NCI-H2081 (cell line): ENCODE measurements at regions not wholly inside any gene's neighbourhood (a gene's known extent, or its start where the extent isn't known, plus 50 kb on each side); places are given as distances from the start of the nearest gene placed in this dataset.

Experiments
- DNase-seq, 2 experiments: peaks; one replicate each; lab custom pipeline; 2025; lab: John Stamatoyannopoulos, UW

DNA sequence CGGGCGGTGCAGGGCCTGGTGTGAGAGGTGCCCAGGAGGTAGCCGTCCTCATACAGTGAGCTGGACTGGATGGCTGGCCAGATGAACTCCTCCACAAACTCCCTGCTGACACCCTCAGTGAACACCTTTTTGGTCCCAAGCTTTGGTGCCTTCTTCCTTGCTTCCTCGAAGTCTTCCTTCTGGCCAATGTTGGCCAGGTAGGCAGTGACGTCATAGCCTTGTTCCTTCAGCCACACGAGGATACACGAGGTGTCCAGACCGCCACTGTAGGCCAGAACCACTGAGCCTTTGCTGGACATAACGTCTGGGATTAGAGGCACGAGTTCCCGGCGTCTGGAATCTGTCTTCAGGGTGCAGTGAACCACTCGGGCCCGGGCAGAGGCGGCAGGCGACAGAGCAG, 206.8 kb upstream of the SP4 start:
- no peak for DNase-seq

DNA sequence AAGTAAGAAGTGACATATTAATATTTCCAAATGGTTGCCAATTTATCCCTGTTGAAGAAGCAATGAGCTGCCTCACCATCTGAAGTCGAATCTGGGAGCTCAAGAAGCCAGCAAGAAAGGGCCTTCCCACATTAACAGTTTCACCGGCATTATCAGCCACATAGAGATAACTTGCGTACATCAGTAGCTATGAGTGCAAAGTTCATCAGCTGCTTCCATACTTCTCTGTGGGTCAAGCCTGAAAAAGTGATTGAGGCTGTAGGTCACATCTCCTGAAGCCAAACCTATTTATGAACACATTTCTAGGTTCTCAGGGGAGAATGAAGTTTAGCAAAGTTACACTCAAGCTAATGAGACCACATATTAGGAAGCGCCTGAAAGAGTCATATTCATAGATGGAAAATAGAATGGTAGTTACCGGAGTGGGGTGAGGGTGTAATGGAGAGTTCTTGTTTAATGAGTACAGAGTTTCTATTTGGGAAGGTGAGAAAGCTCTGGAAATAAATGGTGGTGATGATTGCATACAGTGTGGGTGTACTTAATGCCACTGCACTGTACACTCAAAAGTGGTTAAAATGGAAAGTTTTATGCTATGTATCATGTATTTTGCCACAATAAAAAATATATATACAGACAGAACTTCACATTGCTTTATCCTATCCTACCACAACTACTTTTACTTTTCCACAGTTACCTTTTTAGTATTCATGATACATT, 189.3 kb upstream of the SP4 start:
- DNase-seq, result no peak

DNA sequence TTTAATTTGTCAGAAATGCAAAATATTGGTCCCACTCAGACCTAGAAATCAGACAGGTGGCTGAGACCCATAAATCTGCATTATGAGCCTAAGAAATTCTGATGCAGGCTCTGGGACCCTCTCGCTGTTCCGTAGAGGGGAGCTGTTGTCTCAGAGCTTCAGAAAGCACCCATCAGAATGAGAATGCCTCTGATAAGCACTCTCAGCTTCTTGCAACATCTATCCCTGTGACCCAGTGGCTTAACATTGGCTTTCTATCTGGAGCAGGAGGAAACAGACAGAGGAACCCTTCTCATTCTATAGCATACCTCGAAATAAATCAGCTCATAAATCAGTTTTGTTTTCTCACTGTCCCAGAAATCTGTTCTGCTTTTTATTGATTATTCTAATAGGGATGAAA, 184.6 kb upstream of the SP4 start:
- DNase-seq, result no peak

DNA sequence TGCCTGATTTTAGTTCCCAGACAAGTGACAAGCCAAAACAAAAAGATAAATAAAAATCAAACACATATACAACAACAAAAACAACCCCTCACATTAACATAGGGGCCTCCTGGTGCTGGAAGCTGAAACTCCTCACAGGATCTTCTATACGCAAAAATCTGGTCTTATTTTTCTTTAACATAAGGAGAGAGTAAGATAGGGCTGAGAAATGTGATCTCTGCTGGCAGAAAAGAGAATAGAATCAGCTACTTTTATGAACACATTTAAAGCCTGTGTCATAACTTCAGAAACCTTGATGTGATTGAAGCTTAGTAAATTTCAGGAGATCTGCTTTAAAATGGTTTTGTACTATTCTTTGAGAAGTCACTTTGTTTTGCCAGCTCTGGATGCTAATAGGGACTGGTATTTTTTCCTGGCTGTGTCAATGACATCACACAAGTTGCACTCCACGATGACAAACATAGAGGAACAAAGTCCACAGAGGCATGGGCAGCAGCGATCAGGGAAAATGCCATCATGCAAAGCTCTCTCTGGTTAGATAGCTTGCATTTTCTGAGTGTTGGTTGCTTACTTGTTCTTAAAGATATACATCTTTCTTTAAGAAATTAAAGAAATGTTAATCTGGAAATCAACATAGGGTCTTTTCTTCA, 176.6 kb upstream of the SP4 start:
- peak; percentile 19 to 66 for DNase-seq

DNA sequence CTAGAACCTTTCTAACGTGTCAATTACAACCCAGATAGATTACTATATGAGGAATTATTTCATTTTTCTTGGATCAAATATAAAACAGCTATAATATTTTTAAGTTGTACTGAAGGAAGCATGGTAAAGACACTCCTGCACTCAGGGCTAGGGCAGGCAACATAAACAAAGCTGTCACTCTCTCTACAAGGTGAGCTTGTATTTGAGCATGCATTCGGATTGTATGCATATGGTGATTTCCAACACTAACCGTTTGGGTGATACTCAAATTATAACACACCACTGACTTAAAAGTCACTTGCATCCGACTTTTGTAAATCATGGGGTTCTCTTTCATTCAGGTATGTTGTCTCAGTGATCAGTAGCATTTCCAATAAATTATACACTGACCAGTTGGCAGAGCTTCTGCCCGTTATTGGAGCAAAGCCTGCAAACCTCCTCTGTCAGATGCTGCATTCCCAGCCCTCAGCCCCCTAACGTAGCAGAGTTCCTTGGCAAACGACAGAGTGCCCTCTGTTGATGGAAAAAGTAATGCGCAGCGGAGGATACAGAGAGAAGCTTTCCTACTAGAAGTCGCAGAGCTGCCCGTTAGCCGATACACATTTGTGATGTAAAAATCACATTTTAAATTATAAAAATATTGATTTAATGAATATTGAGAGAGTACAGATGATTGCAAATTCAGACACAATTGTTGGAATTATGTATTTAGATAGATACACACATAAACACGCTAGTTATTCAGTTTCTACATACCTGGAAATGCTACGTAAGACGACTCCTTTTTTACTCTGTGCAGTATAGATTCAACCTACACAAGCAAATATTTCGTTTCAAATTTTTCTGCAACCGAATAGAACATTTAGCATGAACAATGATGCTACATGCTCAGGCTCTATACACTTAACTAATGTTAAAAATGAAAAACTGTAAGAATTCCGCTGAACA, 173.9 kb upstream of the SP4 start:
- peak; percentile 94 to 98 for DNase-seq

DNA sequence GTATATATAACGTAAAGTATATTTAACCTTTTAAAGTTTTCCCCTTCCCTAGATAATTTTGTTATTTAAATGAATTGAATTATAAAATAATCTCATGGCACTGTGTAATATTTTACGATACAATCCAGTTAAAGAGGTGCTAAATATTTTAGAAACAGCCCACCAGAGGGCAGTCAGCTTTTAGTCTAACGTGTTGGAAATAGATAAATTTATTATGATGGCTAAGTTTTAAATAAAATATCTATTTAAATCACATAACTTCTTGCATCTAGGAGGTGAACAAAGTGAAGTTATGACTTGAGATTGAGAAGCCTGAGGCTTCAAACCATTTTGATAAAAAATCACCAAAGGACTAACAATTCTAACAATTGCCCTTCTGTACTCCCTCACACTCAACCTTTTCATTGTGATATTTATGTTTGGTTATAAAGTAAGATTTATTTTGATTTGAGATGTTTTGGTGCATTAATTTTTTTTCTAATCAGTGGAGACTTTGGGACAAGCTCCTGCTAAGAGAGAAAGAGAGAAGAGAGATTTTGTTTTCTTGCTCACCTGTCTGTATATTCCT, 171.5 kb upstream of the SP4 start:
- DNase-seq, result peak; percentile 69 to 72

DNA sequence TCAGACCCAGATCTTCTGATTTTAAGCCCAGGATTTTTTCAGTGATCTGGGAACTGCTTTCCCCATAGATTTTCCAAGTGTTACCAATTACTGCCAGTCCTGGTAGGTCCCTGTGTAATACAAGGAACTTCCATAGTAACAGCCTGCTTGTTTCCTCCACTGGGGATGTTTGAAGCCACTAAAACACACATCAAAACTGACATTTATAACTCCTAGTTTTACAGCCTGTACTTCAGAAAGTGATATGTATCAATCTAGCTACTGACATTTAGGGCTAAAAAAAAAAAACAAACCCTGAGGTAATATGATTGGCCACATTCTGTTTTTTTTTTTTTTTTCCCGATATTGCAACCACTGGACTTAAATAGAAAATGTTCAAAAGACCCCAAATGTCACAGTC, 166.9 kb upstream of the SP4 start:
- no peak for DNase-seq

DNA sequence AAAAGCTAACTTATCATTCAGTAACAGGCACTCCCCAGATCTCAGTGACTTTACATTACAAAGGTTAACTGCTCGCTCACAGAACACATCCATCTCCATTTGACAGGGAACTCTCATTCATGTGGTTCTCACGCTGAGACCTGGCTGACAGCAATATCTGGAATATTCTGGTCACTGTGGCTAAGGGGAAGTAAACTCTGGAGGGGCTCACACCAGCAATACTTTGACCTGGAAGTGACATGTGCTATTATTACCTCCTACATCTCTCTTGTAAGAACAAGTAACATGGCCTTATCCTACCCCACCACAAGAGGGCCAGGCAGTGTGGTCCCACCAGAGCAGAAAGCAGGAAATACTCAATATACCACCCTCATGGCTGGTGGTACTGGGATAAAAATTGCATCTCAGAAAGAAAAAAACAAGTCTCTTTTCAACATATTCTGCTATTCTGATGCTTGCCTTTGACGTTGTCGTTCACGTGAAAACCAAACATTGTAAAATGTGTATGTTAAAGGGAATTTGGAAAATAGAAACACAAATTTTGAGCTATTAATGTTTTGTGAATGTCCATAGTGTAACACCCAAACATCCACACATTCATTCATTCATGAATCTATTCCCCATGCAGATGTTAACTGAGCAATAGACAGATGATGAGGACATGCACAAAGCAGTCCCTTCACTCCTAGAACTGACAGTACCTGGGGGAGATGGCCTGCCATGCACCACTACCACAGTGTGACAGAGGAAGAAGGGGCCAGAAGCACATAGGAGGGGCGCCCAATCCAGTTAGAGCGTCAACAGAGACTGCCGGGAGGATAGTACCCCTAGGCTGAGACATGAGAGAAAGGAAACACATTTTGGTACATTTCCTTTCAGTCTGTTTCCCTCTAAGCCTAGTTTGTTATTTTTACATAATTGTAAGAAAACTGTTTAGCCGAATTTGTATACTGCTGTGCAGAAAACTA, 166.0 kb upstream of the SP4 start:
- peak; percentile 58 to 69 for DNase-seq

DNA sequence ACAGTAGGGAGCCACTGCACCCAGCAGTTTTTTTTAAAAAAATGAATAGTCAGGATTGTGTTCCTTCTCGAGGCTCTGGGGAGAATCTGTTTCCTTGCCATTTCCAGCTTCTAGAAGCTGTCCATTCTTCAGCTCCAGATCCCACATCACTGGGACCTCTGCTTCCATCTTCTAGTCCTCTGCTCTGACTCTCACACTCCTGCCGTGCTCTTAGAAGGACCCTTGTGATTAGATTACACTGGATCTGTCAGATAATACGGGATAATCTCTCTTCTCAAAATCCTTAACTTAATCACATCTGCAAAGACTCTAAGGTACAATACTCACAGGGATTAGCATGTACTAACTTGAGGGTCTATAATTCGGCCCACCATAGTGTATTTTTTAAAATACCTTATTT, 158.9 kb upstream of the SP4 start:
- DNase-seq, result no peak

DNA sequence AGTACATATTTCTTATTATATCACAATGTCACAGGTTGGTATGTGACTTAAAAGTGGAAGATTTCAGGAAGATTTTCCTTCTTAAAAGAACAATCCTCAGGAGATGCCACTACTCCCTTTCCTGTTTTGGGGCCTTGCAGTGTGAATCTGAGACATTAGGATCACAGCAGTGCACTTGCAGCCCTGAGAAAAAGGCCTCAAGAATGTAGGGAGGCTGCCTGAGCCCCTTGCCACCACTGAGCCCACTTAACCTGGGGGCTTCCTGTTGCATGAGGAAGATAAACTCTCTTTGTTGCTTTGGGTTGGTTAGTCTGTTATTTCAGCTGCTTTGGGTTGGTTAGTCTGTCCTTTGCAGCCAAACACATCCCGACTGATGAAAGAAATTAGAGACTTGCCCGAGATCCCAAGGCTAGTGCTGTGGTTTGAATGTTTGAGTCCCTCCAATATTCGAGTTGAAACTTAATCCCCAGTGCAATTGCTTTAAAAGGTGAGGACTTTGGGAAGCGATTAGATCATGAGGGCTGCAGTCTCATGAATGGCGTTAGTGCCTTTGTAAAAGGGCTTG, 151.3 kb upstream of the SP4 start:
- no peak for DNase-seq

DNA sequence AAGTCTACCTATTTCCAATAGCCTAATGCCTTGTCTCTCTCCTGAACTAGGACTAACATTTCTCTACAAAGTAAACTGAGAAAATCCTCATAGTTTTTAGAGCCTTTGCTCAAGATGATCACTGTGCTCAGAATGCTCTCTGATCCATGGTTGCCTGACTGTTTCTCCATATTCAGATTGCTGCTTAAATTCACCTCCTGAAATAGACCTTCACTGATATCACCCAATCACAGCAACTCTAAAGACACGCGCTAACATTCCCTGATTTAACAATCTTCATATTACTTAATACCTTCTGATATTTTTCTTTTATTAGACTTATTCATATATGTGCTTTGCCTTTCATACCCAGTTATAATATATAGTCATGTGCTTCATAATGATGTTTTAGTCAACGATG, 148.9 kb upstream of the SP4 start:
- DNase-seq, result no peak

DNA sequence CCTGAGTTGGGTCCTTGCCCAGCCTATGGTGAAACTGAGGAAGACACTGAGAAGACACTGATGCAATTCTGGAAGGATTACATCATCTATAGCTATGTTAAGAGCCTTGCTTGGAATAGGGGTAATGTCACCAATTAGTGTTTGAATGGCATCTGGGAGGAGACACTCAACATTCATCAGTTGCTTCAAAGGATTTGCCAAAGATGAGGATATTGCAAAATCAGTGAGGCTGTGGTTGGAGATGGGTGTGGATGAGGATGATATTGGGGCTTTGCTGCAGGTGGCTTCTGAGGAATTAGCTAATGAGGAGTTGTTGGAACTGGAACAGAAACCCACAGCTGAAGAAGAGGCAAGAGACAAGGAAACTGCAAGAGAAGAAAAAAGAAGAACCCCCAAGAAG, 146.7 kb upstream of the SP4 start:
- no peak for DNase-seq

DNA sequence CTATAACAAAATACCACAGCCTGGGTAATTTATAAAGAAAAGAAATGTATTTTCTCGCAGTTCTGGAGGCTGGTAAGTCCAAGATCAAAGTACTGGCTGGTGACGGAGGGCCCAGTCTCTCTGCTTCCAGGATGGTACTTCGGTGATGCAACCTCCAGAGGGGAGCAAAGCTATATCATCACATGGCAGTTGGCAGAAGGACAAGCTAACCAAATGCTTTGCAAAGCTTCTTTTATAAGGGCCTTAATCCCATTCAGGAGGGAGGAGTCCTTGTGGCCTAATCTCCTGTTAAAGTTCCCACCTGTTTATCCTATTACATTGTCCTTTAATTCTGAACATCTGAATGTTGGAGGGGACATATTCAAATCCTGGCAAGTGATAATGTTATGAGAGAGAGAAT, 134.1 kb upstream of the SP4 start:
- DNase-seq, result no peak

DNA sequence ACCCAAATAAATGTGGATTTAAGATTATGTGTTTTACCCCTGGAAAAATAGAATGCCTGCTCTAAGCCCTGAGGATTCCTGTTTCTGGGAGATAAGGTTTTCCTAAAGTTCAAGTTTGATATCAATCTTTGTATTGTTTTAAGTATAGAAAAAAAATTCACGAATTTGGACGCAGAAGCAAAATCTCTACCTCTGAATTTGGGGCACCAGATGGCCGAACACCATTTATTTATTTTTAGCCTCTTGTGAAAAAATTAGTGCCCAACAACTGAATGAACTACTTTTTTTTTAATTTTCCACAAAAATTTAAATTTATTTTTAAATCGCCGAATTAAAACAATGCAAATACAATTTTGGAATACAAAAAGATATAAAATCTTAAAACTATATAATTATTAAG, 128.1 kb upstream of the SP4 start:
- no peak for DNase-seq

DNA sequence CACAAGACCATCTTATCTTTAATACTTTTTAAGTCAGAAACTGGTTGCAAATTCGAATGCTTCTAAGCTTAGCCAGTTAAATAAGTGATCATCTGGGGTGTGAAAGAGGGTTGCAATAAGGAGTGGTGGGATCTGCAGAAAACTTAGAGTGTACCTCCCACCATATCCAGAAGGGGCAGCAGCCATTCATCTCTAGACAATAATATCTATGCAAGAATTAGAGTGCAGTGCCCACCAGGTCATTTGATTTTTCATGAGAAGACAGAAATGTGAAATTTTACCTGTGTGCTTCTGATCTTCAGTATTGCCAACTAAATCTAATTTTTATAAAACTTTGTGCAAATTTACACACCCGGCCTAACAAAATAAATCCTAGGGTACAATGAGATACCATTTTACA, 127.2 kb upstream of the SP4 start:
- no peak for DNase-seq

DNA sequence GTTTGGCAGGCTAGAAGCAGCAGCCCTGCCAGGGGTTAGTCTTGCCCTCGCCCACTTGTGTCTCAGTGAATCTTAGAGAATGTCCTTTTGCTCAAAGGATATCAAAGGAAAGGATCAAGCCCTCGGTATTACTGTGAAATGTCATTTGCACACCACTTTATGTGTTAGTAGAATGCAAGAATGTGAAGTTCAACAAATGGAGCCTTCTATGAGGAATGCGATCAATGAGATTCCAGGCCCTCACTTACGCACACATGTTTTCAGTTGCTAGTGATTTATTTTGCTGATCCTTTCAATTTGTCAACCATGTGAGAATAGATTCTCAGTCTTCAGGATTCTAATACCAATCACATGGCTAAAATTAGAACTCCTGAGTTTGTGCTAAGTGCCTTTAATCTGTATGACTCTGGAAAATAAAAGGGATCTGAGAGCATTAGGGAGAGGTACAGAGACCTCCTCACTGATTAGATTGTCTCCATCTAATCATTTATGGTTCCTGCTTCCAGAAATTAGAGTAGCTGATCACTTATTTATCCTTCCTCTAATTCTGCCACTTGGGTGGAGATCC, 123.0 kb upstream of the SP4 start:
- DNase-seq, result no peak

DNA sequence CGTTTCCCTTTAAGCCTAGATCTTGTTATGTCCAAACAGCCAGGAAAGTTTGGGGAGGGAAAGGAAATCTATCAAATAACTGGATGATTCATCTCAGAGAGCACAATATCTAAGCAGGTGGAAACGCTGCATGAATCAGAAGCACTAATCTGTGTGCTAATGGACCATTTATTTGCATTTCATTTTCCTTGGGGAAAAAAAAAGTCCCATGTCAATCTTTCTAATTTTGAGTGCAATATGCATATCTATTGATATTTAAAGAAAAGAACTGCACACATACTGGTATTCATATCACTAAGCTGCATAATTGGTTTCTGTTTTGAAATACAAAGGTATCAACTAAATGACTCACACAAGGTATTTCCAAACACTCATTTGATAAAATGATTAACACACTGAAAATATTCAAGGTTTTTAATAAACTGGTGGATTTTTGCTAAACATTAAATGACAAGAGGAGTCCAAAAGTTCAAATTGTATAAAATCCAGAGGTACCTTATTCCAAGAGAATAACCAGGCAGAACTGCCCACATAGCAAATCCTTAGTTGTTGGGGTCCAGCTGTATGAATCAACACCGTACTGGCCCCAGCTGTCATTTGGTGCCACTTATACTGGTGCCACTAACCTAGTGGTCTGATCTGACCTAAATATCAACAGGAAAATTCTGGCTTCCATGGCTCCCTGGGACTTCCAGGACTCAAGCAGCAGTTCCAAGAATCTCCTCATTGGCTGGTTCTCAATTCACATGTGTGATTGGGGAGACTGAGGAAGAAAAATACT, 122.2 kb upstream of the SP4 start:
- peak in 1 of 2 experiments; percentile 12 for DNase-seq

DNA sequence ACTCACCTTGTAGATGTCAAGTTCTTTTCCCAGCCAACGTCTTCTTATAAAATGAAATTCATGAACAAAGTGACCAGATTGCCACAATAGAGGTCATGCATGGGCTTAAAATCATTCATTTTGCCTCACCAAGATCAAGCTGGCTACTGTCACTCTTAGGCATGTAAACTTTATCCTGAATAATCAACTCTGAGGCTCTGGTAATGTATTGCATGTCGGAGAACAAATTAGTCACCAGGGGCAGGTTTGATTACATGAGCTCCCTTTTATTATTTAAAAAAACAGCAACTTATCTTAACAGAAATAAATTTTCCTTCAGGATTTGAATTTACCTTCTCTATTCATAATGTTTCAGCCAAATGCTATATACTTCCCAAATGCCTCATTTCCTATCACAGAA, 112.9 kb upstream of the SP4 start:
- DNase-seq, result no peak

DNA sequence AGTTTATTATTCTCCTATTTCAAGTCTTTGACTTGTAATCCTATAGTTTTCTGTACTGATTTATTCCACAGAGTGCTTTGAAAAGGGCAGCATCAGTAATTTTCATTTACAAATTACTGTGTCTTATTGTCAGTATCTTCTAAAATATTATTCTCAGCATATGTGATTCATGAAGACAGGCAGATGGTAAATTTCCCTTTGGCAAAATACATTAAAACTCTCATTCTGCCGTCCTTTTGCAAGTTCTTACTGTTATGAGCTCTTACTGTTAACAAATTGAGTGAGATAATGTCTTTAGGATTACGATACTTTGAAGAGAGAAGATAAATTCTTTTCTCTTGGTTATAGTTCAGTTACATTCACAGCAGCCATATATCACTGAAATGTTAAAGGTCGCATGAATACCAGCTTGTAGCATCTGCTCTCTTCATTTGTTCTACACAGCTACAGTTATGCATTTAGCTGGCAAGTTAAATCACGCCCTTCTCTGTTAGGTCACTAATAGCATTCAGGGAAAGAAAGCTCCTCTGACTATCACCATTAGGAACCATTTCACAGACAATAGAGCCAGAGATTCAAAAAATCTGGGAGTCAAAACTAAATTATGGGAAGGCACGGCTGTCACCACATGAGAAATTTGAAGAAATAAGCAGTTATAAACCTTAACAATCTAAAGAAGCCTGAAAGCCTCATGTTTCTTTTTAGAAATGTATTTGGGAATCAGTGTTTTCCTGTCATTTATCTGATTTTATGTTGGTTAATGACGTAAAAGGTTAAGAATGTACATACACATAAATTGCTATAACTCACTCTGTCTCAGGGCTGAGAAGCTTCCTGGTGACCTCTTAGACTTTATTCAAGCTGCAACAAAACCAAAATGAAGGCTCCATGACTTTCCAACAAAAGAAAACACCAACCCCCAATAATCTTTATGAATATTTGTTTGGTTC, 109.6 kb upstream of the SP4 start:
- peak in 1 of 2 experiments; percentile 59 for DNase-seq
